Upper lobe of left lung (tissue), 6 donors: ENCODE measurements at regions not wholly inside any gene's neighbourhood (a gene's known extent, or its start where the extent isn't known, plus 50 kb on each side); places are given as distances from the start of the nearest gene placed in this dataset.

Source experiments
- ATAC-seq, 2 donors: fragments of 200-7000 bp; cut with Tn5 transposase; one replicate each; pipeline ENCODE4 v1.9.1; 2022; ENCODE audit warnings: mild to moderate bottlenecking in 2 of 2, moderate library complexity in 2 of 2; ENCODE audit not compliant: low FRiP score in 2 of 2
- DNase-seq, 2 donors: peaks; one replicate each; pipeline ENCODE4 v3.0.0-alpha.2; 2019 to 2020
- H3K27ac ChIP-seq, 4 donors: fragments of 200-600 bp; sonication (generic); one replicate each; pipeline ENCODE4 v1.5.1; 2016 to 2019
- H3K27me3 ChIP-seq, 4 donors: fragments of 200-600 bp; sonication (generic); one replicate each; pipeline ENCODE4 v1.5.1; 2017 to 2019
- H3K36me3 ChIP-seq, 4 donors: fragments of 200-600 bp; sonication (generic); one replicate each; pipeline ENCODE4 v1.5.1; 2016 to 2019
- H3K4me1 ChIP-seq, 4 donors: fragments of 200-600 bp; sonication (generic); one replicate each; pipeline ENCODE4 v1.5.1; 2018 to 2019
- H3K4me3 ChIP-seq, 4 donors: fragments of 200-600 bp; sonication (generic); one replicate each; pipeline ENCODE4 v1.5.1; 2017 to 2019; ENCODE audit warnings: mild to moderate bottlenecking in 2 of 4, moderate library complexity in 1 of 4
- H3K9me3 ChIP-seq, 4 donors: fragments of 200-600 bp; sonication (generic); one replicate each; pipeline ENCODE4 v1.5.1; 2018 to 2019
- EP300 ChIP-seq, 4 donors: sonication (generic); formaldehyde crosslinking; IDR thresholded peaks; one replicate each; pipeline ENCODE4 v1.5.1; 2017; ENCODE audit warnings: antibody characterized with exemption in 4 of 4, control low read depth in 2 of 4
- POLR2A ChIP-seq, 4 donors: fragments of 450-650 bp; IDR thresholded peaks; one replicate each; pipeline ENCODE4 v1.5.1; 2016 to 2017; ENCODE audit warnings: antibody characterized with exemption in 4 of 4, mild to moderate bottlenecking in 2 of 4
- POLR2AphosphoS5 ChIP-seq, 2 donors: sonication (generic); formaldehyde crosslinking; IDR thresholded peaks; one replicate each; pipeline ENCODE4 v1.5.1; 2017; ENCODE audit warnings: antibody characterized with exemption in 2 of 2
- whole genome bisulfite sequencing, 2 donors: methylation state at CpG; one replicate each; pipeline ENCODE4 v1.1.5; 2017 to 2018; 5-methylcytosine and 5-hydroxymethylcytosine counted together
- TF ChIP-seq, protein P1 (sequence below), 6 experiments: fragments of 450-650 bp in 4 of 6; fragments of 200-600 bp in 2 of 6; sonication (generic) in 2 of 6; IDR thresholded peaks; one replicate each; pipeline ENCODE4 v1.5.1; 2016 to 2019; ENCODE audit warnings: antibody characterized with exemption in 6 of 6
- donor health status: DM: no; HTN: no; CAD: no; lungs with moderate emphysema.
- donor health status: DM: no; HTN: yes; CAD: no; lungs with severe emphysema.

DNA sequence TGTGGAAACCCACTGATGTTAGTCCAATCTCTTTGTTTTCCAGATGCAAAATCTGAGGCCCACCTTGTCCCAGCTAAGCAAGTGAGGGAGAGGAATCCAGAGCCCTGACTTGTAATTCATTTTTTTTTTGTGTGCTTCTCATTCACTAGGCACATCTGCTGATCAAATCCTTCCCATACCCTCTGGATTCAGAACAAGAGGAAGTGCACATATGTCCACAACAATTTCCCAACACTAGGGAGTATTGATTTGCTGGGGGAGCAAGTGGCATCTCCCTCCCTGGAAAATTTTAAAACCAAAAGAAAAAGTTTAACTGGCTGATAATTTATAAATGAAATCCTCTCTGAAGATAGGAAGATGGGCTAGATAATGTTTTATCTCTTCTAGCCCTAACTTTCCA is 94.6 kb upstream of the RFC3 start:
- DNase-seq (no peak), ATAC-seq (no peak)
- peaks cover 6 to 43% (median 34%) of the 10 kb centered on the region in 4 donors for H3K4me1 ChIP-seq
- TF ChIP-seq POLR2A (IDR thresholded peaks at IDR 0.05), result no peak
- no peak for TF ChIP-seq POLR2AphosphoS5 (IDR thresholded peaks at IDR 0.05)
- no peak for TF ChIP-seq EP300 (IDR thresholded peaks at IDR 0.05)
- TF ChIP-seq, protein P1, sequence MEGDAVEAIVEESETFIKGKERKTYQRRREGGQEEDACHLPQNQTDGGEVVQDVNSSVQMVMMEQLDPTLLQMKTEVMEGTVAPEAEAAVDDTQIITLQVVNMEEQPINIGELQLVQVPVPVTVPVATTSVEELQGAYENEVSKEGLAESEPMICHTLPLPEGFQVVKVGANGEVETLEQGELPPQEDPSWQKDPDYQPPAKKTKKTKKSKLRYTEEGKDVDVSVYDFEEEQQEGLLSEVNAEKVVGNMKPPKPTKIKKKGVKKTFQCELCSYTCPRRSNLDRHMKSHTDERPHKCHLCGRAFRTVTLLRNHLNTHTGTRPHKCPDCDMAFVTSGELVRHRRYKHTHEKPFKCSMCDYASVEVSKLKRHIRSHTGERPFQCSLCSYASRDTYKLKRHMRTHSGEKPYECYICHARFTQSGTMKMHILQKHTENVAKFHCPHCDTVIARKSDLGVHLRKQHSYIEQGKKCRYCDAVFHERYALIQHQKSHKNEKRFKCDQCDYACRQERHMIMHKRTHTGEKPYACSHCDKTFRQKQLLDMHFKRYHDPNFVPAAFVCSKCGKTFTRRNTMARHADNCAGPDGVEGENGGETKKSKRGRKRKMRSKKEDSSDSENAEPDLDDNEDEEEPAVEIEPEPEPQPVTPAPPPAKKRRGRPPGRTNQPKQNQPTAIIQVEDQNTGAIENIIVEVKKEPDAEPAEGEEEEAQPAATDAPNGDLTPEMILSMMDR (IDR thresholded peaks at IDR 0.05), result no peak
- H3K27ac ChIP-seq, result peak overlapping the region; percentile 2 to 81 (median 44)
- no peaks in the 10 kb centered on the region for H3K27me3 ChIP-seq
- no peaks in the 10 kb centered on the region for H3K36me3 ChIP-seq
- H3K9me3 ChIP-seq, result no peaks in the 10 kb centered on the region
- H3K4me3 ChIP-seq, result no peak overlapping the region

DNA sequence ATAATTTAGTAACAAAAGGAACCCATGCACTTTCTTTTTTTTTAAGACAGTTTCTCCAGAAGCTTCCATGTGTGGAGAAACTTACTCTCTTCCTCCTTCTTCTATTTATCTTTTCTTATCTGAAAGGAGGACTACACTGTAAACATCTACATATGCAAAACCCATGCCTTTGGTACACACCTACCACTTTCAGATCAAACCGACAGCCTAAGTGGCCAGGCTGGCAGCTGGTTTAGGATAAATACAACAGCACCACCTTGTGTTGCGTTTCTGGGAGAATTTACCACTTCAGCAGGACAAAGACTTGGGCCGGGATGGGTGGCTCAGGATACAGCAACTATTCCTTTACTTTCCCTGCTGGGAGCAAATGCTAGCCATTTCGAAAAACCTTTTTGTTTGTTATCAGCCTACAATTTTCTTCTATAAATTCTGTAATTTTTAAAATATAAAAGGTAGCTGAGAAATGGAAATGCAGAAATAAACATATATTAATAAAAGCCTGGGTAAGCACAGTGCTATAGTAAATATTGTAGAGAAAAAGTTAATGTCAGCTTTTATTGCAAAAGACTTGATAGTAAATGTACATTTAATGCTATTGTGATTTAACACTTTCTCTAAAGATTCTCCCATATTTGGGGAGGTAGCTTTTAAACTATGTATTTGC is 94.0 kb upstream of the RFC3 start:
- peak overlapping the region; percentile 2 to 81 (median 36) for H3K27ac ChIP-seq
- TF ChIP-seq POLR2AphosphoS5 (IDR thresholded peaks at IDR 0.05), result peak in 1 of 2 donors; percentile 9
- no peak for TF ChIP-seq EP300 (IDR thresholded peaks at IDR 0.05)
- TF ChIP-seq, protein P1 (IDR thresholded peaks at IDR 0.05), result peak; percentile 47 to 82 (median 66)
- H3K4me3 ChIP-seq, result no peak overlapping the region
- peak; percentile 86 for ATAC-seq
- no peaks in the 10 kb centered on the region for H3K36me3 ChIP-seq
- DNase-seq, result peak in 1 of 2 donors; percentile 90
- no peaks in the 10 kb centered on the region for H3K27me3 ChIP-seq
- no peaks in the 10 kb centered on the region for H3K9me3 ChIP-seq
- peaks cover 6 to 48% (median 38%) of the 10 kb centered on the region in 4 donors for H3K4me1 ChIP-seq
- WGBS, 2 donors, result 4 to 7% methylated on average over 4 of the region's 4 CpGs

DNA sequence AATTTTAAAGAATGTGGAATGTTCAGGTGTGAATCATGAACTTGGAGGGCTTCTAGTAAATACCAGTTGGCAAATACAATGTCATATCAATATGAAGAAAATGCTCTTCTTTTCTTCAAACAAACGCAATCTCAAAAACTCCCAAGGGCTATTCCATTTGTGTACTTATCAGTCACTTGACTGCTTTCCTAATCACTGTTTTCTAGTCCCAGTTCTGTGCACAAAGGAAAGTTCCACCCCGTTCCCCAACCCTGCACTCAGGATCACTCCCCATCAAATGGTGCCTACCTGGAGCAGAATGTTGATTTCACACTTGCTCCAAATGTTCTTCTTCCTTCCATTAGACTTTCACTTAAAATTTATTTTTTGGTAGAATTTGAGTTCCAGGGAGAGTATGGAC is 92.6 kb upstream of the RFC3 start:
- ATAC-seq (peak in 1 of 2 donors; percentile 71), DNase-seq (peak in 1 of 2 donors; percentile 61)
- H3K36me3 ChIP-seq, result no peaks in the 10 kb centered on the region
- H3K9me3 ChIP-seq, result no peaks in the 10 kb centered on the region
- no peaks in the 10 kb centered on the region for H3K27me3 ChIP-seq
- 69 to 71% methylated on average over 2 of the region's 2 CpGs for WGBS, 2 donors
- TF ChIP-seq POLR2A (IDR thresholded peaks at IDR 0.05) (no peak), EP300 (IDR thresholded peaks at IDR 0.05) (peak in 1 of 4 donors; percentile 91)
- H3K4me3 ChIP-seq, result no peak overlapping the region
- H3K27ac ChIP-seq, result peak overlapping the region in 2 of 4 donors; percentile 70 to 81
- H3K4me1 ChIP-seq, result peaks cover 6 to 59% (median 44%) of the 10 kb centered on the region in 4 donors

DNA sequence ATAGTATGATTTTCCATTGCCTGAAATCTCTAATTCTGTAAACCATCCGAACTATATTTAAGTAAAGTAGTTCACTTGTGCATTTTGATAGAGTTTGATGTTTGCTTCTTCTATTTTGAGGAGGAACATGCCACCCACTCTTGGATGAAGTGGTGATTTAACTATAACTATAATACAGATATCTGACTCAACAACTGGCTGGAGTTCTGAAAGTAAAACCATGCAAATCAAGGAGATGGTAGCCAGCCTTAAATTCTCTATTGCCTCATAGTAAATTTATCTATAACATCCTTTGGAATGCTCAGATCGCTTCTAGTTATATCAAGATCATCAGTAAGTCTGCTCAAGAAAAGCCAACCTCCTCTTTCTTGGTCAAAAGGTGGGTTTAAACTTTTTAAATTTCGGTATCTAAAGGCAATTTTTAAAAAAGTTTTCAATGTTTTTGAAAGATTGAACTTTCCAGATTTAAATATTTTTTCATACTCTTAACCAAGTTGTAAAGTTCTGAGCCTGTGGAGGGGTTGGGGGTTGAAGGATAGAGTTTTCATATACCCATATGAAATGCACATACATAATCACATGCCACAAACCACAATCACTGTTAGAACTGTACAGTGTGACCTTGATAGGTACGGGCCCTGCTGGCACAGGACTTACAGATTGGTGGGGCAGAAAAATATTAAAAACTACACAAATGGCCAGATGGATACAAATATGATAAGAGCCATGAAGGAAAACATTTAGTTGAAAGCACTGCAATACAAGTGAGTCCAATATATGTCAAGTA is 90.5 kb upstream of the RFC3 start:
- Histone ChIP-seq H3K9me3 (no peaks in the 10 kb centered on the region), H3K36me3 (no peaks in the 10 kb centered on the region), H3K4me1 (peaks cover 6 to 56% (median 43%) of the 10 kb centered on the region in 4 donors), H3K27ac (peak overlapping the region in 3 of 4 donors; percentile 62 to 79 (median 62)), H3K27me3 (no peaks in the 10 kb centered on the region), H3K4me3 (no peak overlapping the region)
- ATAC-seq (no peak), DNase-seq (no peak)
- no peak for TF ChIP-seq EP300 (IDR thresholded peaks at IDR 0.05)
- no peak for TF ChIP-seq POLR2A (IDR thresholded peaks at IDR 0.05)
- TF ChIP-seq POLR2AphosphoS5 (IDR thresholded peaks at IDR 0.05), result no peak
- TF ChIP-seq, protein P1 (IDR thresholded peaks at IDR 0.05), result no peak
- WGBS, 2 donors, result 78 to 86% methylated on average over 4 of the region's 4 CpGs

- DNase-seq (peak in 1 of 2 donors; percentile 38), ATAC-seq (peak in 1 of 2 donors; percentile 55)
- Histone ChIP-seq H3K36me3 (no peaks in the 10 kb centered on the region), H3K9me3 (no peaks in the 10 kb centered on the region), H3K4me3 (no peak overlapping the region), H3K27ac (peak overlapping the region; percentile 2 to 79 (median 62)), H3K4me1 (peaks cover 0 to 47% (median 33%) of the 10 kb centered on the region in 4 donors), H3K27me3 (no peaks in the 10 kb centered on the region)
- WGBS, 2 donors, result 54 to 59% methylated on average over 7 of the region's 7 CpGs
- TF ChIP-seq EP300 (IDR thresholded peaks at IDR 0.05) (no peak), POLR2AphosphoS5 (IDR thresholded peaks at IDR 0.05) (peak in 1 of 2 donors; percentile 11), POLR2A (IDR thresholded peaks at IDR 0.05) (peak in 1 of 4 donors; percentile 42)
- TF ChIP-seq, protein P1 (IDR thresholded peaks at IDR 0.05), result no peak
Observed at GRCh38 chr13:33728271-33729037, 89.5 kb upstream of the RFC3 start.
